Calu3 (cell line): ENCODE measurements at regions not wholly inside any gene's neighbourhood (a gene's known extent, or its start where the extent isn't known, plus 50 kb on each side); places are given as distances from the start of the nearest gene placed in this dataset.

ENCODE experiments used
- BruUV-seq: library from RNA; stranded (reverse); fragments of 400-500 nt; replicated peaks from 2 replicates; lab custom pipeline; 2021; lab: Mats Ljungman, UMichigan
- CTCF ChIA-PET: fragments of 300-600 bp; sonication (Branson Sonifier 250); formaldehyde crosslinking; loops from one replicate; lab custom pipeline; 2022; ENCODE audit warnings: antibody characterized with exemption; lab: Charles Lee
- DNase-seq: peaks from one replicate; pipeline ENCODE4 v3.0.0; 2022
- H3K27ac Mint-ChIP-seq: one replicate; pipeline ENCODE4 v1.8.0; 2022; ENCODE audit warnings: mixed read lengths; ENCODE audit not compliant: unreplicated experiment
- H3K27me3 Mint-ChIP-seq: one replicate; pipeline ENCODE4 v1.8.0; 2022; ENCODE audit warnings: mixed read lengths; ENCODE audit not compliant: unreplicated experiment
- H3K36me3 Mint-ChIP-seq: one replicate; pipeline ENCODE4 v1.8.0; 2022; ENCODE audit warnings: mild to moderate bottlenecking, moderate library complexity, mixed read lengths; ENCODE audit not compliant: insufficient read depth, unreplicated experiment
- H3K4me1 Mint-ChIP-seq: one replicate; pipeline ENCODE4 v1.8.0; 2022; ENCODE audit warnings: mild to moderate bottlenecking, low read depth, mixed read lengths; ENCODE audit not compliant: unreplicated experiment
- H3K4me3 Mint-ChIP-seq: one replicate; pipeline ENCODE4 v1.8.0; 2022; ENCODE audit warnings: mild to moderate bottlenecking, low read depth, moderate library complexity, mixed read lengths; ENCODE audit not compliant: unreplicated experiment
- H3K9me3 Mint-ChIP-seq: one replicate; pipeline ENCODE4 v1.8.0; 2022; ENCODE audit warnings: low read depth, mixed read lengths; ENCODE audit not compliant: unreplicated experiment
- intact Hi-C: fragments of 100-400 bp; cut with micrococcal nuclease; formaldehyde crosslinking; loops from one replicate; pipeline ENCODE4 v1.10.0; 2022; ENCODE audit not compliant: unreplicated experiment
- TF ChIP-seq, protein P1 (sequence below): fragments of 200-600 bp; IDR thresholded peaks from one replicate; pipeline ENCODE4 v1.8.0; 2022; ENCODE audit warnings: antibody characterized with exemption; ENCODE audit not compliant: unreplicated experiment

DNA sequence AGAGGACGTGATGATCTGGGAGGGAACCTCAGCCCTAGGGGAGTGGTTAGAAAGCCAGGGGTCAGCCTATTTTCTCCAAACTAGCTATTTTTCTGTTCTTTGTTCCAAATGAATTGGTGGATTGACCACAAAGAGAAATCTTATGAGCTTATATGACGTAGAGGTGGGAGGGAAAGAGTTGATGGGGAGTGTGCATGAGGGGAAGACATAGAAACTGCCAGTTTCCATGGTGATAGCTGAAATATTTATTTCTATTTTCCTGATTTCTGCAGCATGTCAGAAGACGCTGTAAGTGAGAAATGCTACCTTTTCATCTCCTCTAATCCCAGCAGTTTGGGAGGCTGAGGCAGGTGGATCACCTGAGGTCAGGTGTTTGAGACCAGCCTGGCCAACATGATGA is 51.4 kb upstream of the CISTR start:
- Mint-ChIP-seq H3K4me3 (no peak overlapping the region), H3K36me3 (peaks cover 3% of the 10 kb centered on the region), H3K4me1 (peaks cover 73% of the 10 kb centered on the region), H3K27ac (peak overlapping the region; percentile 58), H3K9me3 (no peaks in the 10 kb centered on the region), H3K27me3 (no peaks in the 10 kb centered on the region)
- TF ChIP-seq, protein P1, sequence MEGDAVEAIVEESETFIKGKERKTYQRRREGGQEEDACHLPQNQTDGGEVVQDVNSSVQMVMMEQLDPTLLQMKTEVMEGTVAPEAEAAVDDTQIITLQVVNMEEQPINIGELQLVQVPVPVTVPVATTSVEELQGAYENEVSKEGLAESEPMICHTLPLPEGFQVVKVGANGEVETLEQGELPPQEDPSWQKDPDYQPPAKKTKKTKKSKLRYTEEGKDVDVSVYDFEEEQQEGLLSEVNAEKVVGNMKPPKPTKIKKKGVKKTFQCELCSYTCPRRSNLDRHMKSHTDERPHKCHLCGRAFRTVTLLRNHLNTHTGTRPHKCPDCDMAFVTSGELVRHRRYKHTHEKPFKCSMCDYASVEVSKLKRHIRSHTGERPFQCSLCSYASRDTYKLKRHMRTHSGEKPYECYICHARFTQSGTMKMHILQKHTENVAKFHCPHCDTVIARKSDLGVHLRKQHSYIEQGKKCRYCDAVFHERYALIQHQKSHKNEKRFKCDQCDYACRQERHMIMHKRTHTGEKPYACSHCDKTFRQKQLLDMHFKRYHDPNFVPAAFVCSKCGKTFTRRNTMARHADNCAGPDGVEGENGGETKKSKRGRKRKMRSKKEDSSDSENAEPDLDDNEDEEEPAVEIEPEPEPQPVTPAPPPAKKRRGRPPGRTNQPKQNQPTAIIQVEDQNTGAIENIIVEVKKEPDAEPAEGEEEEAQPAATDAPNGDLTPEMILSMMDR: no peak
- CTCF ChIA-PET: interaction anchor here (0.6 to 1.0 kb wide), 3 partner anchors 8 to 253 kb away, joined by 4 to 6 read pairs (median 4); no protein-coding TSS in a partner anchor
- intact Hi-C loops: no loop called here
- no TSS peak for BruUV-seq
- DNase-seq: no peak

DNA sequence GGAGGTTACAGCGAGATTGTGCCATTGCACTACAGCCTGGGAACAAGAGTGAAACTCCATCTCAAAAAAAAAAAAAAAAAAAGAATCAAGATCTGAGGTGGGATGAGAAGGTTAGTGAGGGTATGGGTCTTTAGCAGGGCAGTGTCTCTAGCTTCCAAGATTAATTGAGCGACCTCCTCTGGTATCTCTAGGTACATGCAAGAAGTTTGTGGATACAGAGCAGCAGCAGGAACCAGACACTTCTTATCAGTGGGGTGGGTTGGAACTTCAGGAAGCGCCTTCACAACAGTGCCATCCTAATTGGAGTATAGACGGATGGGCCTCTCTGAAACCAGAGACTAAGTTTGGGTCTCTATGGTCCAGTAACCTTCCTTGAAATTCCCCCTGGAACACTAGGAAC is 51.9 kb upstream of the CISTR start:
- Mint-ChIP-seq H3K27ac (no peak overlapping the region), H3K9me3 (no peaks in the 10 kb centered on the region), H3K4me1 (peaks cover 68% of the 10 kb centered on the region), H3K36me3 (peaks cover 3% of the 10 kb centered on the region), H3K4me3 (no peak overlapping the region), H3K27me3 (no peaks in the 10 kb centered on the region)
- TF ChIP-seq, protein P1: no peak
- DNase-seq: no peak
- no TSS peak for BruUV-seq
- CTCF ChIA-PET: interaction anchor here (0.6 to 1.4 kb wide), 5 partner anchors 8 to 252 kb away, joined by 4 to 8 read pairs (median 5); no protein-coding TSS in a partner anchor
- intact Hi-C loops: loop anchor here (2.0 kb wide), 1 partner anchor 21 kb away; no protein-coding TSS in a partner anchor

DNA sequence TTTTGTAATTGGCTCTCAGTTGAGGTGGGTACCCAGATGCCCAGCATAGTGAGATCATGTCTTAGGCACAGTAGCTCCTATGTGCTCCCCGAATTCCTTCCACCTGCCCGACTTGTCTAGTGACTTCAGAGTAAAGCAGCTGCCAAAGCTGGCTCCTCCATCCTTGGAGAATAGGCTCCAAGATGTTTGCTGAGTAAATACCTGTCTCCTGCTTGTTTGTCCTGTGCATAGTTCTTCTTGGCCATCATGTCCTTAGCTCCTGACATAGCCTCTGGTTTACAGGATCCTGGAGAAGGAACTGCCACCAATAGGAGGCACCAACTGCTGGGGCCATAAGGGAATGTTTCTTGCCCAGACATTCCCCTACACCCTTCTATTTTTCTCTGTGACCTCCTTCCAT is 52.6 kb upstream of the CISTR start:
- peak; percentile 73 for DNase-seq
- Mint-ChIP-seq H3K27ac (peak overlapping the region; percentile 6), H3K4me3 (no peak overlapping the region), H3K27me3 (no peaks in the 10 kb centered on the region), H3K36me3 (peaks cover 3% of the 10 kb centered on the region), H3K9me3 (no peaks in the 10 kb centered on the region), H3K4me1 (peaks cover 61% of the 10 kb centered on the region)
- no TSS peak for BruUV-seq
- CTCF ChIA-PET: interaction anchor here (0.5 to 1.4 kb wide), 4 partner anchors 12 to 405 kb away, joined by 3 to 8 read pairs (median 6); no protein-coding TSS in a partner anchor
- intact Hi-C loops: loop anchor here (2.0 kb wide), 1 partner anchor 20 kb away; no protein-coding TSS in a partner anchor
- TF ChIP-seq, protein P1: peak; percentile 14

DNA sequence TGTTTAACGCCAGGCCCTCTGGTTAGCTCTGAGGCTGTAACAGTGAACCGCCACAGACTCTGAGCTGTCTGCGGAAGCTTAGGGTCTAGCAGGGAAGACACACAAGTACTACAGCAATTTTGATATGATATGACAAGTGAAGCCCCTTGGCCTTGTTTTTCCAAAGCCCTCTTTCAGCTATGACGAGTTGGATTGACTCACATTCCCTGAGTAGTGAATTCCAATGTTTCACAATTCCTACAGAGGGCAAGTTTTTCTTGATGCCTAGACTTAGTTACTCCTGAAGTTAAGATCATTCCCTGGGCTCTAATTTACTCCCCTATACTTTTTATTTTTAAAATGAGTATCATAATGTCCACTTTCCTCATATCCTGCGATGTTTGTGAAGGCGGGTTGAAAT is 53.3 kb upstream of the CISTR start:
- H3K9me3 Mint-ChIP-seq: no peaks in the 10 kb centered on the region
- intact Hi-C loops: loop anchor here (2.0 kb wide), 1 partner anchor 20 kb away; no protein-coding TSS in a partner anchor
- no peak for DNase-seq
- BruUV-seq: no TSS peak
- TF ChIP-seq, protein P1: no peak
- CTCF ChIA-PET: interaction anchor here (0.5 to 1.4 kb wide), 4 partner anchors 12 to 749 kb away, joined by 3 to 8 read pairs (median 6); no protein-coding TSS in a partner anchor
- H3K27ac Mint-ChIP-seq: peak overlapping the region; percentile 6
- no peak overlapping the region for H3K4me3 Mint-ChIP-seq
- peaks cover 3% of the 10 kb centered on the region for H3K36me3 Mint-ChIP-seq
- H3K27me3 Mint-ChIP-seq: no peaks in the 10 kb centered on the region
- H3K4me1 Mint-ChIP-seq: peaks cover 59% of the 10 kb centered on the region
